Mucosa of descending colon (tissue), 3 donors: ENCODE measurements at regions not wholly inside any gene's neighbourhood (a gene's known extent, or its start where the extent isn't known, plus 50 kb on each side); places are given as distances from the start of the nearest gene placed in this dataset.

Experiments
- ATAC-seq: fragments of 200-7000 bp; cut with Tn5 transposase; one replicate; pipeline ENCODE4 v1.9.1; 2020; ENCODE audit warnings: mild to moderate bottlenecking, moderate library complexity
- DNase-seq, 3 donors: peaks; one replicate each; pipeline ENCODE4 v3.0.0-alpha.2; 2020
- H3K36me3 ChIP-seq: fragments of 200-600 bp; one replicate; pipeline ENCODE4 v1.8.0; 2021; ENCODE audit warnings: low read depth, mild to moderate bottlenecking
- H3K4me1 ChIP-seq: fragments of 200-600 bp; one replicate; pipeline ENCODE4 v1.8.0; 2021; ENCODE audit warnings: low read depth, mild to moderate bottlenecking
- H3K4me3 ChIP-seq: fragments of 200-600 bp; one replicate; pipeline ENCODE4 v1.8.0; 2021; ENCODE audit warnings: mild to moderate bottlenecking
- H3K9me3 ChIP-seq: fragments of 200-600 bp; one replicate; pipeline ENCODE4 v1.8.0; 2021; ENCODE audit warnings: mild to moderate bottlenecking
- intact Hi-C, 2 donors: fragments of 100-400 bp; cut with DNase I in 1 of 2; cut with micrococcal nuclease in 1 of 2; formaldehyde crosslinking; loops; one replicate each; pipeline versions ENCODE4 v1.11.0 to v1.11.1; 2022; cut with DNase I, micrococcal nuclease
- TF ChIP-seq, protein P1 (sequence below): fragments of 200-600 bp; IDR thresholded peaks from one replicate; pipeline ENCODE4 v1.8.0; 2022; ENCODE audit warnings: antibody characterized with exemption, mild to moderate bottlenecking
- donor health status: DM: no; HTN: no; CAD: no; lungs with moderate emphysema.
- donor health status: DM: no; HTN: no; CAD: no.
- donor health status: DM: no; HTN: yes; CAD: no.

DNA sequence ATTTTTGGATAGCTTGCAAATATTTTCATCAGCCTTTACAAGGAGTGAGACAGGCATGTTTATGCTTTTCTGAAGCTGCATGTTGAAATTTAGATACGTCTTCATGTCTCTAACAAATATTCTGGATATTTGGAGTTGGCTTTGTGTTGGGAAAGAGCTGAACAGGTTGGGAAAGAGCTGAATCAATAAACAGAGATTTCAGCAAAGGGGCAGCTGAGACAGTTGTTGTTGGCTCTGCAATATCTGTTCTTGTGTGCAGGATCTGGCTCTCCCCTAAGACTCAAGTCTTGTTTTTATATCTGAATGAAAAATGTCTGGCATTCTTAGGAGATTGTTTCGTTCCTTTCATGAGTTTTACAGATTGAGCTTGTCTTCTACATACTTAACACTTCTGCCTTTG, 1444.5 kb downstream of the NLGN4Y start:
- intact Hi-C loops = no loop called here

DNA sequence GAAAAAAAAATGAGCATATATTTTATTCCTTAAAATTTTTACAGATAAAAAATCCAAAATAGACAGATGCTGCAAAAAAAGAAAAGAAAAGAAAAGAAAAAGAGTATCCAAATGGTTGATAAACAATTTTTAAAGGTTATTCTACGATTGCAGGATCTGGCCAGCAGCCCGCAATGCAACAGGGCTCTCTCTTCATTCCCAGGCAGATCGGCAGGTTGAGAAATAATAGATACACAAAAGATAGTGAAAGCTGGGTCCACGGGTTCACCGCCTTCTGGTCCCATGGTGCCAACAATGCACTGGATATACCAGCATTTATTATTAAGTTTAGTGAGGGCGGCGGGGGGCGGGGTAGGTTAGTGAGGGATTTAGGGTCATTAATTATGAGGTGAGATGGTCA, 1448.9 kb downstream of the NLGN4Y start:
- ATAC-seq = no peak
- no peaks in the 10 kb centered on the region for H3K9me3 ChIP-seq

More for the DNA sequence above, 1444.5 kb downstream of the NLGN4Y start:
- DNase-seq (no peak), ATAC-seq (no peak)
- no peaks in the 10 kb centered on the region for H3K9me3 ChIP-seq
- TF ChIP-seq, protein P1, sequence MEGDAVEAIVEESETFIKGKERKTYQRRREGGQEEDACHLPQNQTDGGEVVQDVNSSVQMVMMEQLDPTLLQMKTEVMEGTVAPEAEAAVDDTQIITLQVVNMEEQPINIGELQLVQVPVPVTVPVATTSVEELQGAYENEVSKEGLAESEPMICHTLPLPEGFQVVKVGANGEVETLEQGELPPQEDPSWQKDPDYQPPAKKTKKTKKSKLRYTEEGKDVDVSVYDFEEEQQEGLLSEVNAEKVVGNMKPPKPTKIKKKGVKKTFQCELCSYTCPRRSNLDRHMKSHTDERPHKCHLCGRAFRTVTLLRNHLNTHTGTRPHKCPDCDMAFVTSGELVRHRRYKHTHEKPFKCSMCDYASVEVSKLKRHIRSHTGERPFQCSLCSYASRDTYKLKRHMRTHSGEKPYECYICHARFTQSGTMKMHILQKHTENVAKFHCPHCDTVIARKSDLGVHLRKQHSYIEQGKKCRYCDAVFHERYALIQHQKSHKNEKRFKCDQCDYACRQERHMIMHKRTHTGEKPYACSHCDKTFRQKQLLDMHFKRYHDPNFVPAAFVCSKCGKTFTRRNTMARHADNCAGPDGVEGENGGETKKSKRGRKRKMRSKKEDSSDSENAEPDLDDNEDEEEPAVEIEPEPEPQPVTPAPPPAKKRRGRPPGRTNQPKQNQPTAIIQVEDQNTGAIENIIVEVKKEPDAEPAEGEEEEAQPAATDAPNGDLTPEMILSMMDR = no peak
- no peaks in the 10 kb centered on the region for H3K4me1 ChIP-seq
- no peak overlapping the region for H3K4me3 ChIP-seq
- no peaks in the 10 kb centered on the region for H3K36me3 ChIP-seq

DNA sequence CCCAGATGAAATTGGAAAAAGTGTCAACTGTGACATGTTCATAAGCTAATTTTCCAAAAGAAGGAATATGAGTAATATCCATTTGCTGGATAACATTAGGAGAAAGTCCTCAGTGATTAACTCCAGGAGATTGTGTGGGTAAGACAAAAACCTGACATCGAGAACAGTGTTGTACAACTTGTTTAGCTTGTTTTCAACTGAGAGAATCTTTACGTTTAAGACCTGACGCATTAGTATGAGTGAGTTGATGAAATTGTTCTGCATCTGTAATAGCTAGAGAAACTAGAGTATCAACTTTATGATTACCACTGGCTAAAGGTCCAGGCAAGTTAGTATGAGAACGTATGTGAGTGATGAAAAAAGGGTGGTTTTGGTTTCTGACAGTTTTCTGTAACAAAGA, 1452.4 kb downstream of the NLGN4Y start:
- DNase-seq = no peak
- intact Hi-C loops = no loop called here
- Histone ChIP-seq H3K36me3 (no peaks in the 10 kb centered on the region), H3K9me3 (no peaks in the 10 kb centered on the region), H3K4me1 (no peaks in the 10 kb centered on the region), H3K4me3 (no peak overlapping the region)
- no peak for ATAC-seq
- TF ChIP-seq, protein P1 = no peak

More for the DNA sequence above, 1448.9 kb downstream of the NLGN4Y start:
- no peaks in the 10 kb centered on the region for H3K4me1 ChIP-seq
- DNase-seq = no peak
- TF ChIP-seq, protein P1 = no peak
- intact Hi-C loops = no loop called here
- H3K4me3 ChIP-seq = no peak overlapping the region
- no peaks in the 10 kb centered on the region for H3K36me3 ChIP-seq

DNA sequence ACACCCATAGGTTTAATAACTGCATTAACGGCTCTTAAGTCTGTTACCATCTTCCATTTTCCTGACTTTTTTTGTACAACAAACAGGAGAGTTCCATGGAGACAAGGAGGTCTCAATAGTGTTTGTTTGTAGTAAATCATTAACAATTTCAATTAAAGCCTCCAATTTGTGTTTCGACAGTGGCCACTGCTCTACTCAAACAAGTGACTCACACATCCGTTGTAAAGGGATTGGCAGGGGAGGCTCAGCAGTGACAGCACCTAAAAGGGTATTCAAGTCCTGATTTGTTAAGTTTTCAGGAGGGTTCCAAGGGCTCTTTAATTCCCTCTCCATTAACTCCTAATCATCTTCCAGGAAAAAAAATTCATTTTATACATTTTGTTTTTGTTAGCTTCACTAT, 1454.2 kb downstream of the NLGN4Y start:
- TF ChIP-seq, protein P1 = no peak
- Histone ChIP-seq H3K4me1 (no peaks in the 10 kb centered on the region), H3K4me3 (no peak overlapping the region), H3K9me3 (no peaks in the 10 kb centered on the region), H3K36me3 (no peaks in the 10 kb centered on the region)
- intact Hi-C loops = no loop called here
- DNase-seq = no peak
- ATAC-seq = no peak

DNA sequence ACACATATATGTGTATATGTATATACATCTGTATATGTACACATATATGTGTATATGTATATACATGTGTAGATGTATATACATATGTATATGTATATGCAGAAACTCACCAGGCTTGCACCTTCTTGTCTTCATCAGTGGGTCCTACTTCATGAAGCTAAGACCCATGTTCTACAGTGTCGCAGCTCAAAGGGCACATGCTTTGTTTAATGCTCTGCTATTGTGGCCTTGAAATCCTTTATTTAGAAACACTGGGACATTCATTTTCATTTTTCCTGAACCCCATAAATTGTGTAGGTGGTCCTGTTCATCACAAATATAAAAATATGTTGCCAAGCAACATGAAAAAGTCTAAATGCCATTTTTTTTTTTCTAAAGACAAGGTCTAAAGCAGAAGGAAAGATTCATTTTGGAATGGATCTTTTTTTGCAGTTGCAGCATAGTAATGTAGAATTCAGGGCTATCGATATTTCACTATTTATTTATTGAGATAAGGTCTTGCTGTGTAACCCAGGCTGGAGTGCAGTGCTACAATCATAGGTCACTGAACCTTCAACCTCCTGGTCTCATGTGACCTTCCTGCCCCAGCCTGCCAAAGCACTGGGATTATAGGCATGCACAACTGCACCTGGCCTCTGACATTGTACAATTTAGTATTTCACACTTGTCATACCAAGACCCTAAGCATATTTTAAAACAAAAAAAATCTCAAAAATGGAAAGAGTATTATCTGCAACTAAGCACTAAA, 1460.5 kb downstream of the NLGN4Y start:
- intact Hi-C loops = no loop called here
- H3K4me3 ChIP-seq = no peak overlapping the region
- H3K4me1 ChIP-seq = no peaks in the 10 kb centered on the region
- TF ChIP-seq, protein P1 = no peak
- H3K9me3 ChIP-seq = no peaks in the 10 kb centered on the region
- ATAC-seq (no peak), DNase-seq (no peak)
- no peaks in the 10 kb centered on the region for H3K36me3 ChIP-seq

DNA sequence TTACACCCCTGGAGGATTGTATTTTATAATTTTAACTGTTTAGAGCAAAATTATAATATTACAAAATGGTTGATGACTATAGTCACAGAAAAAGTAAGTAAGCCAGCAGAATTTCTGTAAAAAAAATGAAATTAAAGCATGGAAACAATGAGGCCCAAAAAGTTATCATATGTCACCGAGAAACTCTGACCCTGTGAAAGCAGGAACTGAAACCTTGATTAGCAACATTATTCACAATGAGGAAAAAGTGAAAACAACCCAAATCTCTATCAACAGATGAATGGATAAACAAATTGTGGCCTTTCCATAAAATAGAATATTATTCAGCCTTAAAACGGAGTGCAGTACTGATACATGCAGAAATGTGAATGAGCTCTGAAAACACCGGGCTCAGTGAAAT, 1471.7 kb downstream of the NLGN4Y start:
- DNase-seq (no peak), ATAC-seq (no peak)
- intact Hi-C loops = no loop called here
- Histone ChIP-seq H3K4me3 (no peak overlapping the region), H3K4me1 (no peaks in the 10 kb centered on the region), H3K9me3 (no peaks in the 10 kb centered on the region), H3K36me3 (no peaks in the 10 kb centered on the region)
- TF ChIP-seq, protein P1 = no peak
